Urinary bladder (tissue), 3 donors: ENCODE measurements at regions not wholly inside any gene's neighbourhood (a gene's known extent, or its start where the extent isn't known, plus 50 kb on each side); places are given as distances from the start of the nearest gene placed in this dataset.
"Not testable (repeated sequence)": the region's sequence is repeated elsewhere in the genome, so short reads cannot be mapped to it uniquely, and the experiment has no call there.

Experiments used
- DNase-seq: peaks from one replicate; pipeline ENCODE4 v3.0.0-alpha.2; 2015; ENCODE audit errors: extremely low spot score
- H3K27ac ChIP-seq: one replicate; pipeline ENCODE4 v1.5.1; 2013; ENCODE audit warnings: low read depth, mild to moderate bottlenecking, moderate library complexity
- H3K36me3 ChIP-seq: one replicate; pipeline ENCODE4 v1.6.1; 2013; ENCODE audit warnings: mild to moderate bottlenecking, moderate library complexity; ENCODE audit not compliant: insufficient read depth
- H3K4me1 ChIP-seq: one replicate; pipeline ENCODE4 v1.6.1; 2013; ENCODE audit warnings: mild to moderate bottlenecking, moderate library complexity; ENCODE audit not compliant: insufficient read depth
- H3K4me3 ChIP-seq: one replicate; pipeline ENCODE4 v1.5.1; 2013; ENCODE audit warnings: low read depth, low read length
- WGBS: extraction: QIAGEN DNeasy Blood & Tissue Kit; methylation state at CpG from one replicate; pipeline ENCODE4 v1.1.7; 2013; 5-methylcytosine and 5-hydroxymethylcytosine counted together
- donor health status: healthy with polysubstance abuse.
- donor health status: healthy.

DNA sequence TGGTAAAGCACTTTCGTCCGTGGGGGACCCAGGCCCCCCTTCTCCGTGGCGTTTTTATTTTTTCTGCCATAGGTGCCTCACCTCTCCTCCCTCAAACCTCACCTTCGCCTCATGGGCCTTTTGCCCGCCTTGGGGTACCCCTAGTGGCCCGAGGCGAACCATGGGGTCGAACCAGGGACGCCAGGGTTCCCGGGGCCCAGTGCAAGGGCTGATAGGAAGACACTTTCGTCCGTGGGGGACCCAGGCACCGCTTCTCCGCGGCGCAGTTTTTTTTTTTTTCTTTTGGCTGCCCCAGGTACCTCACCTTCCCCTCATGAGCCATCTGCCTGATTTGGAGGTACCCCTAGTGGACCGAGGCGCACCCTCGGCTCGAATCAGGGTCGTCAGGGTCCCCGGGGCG is 527.8 kb downstream of the FOXD4L4 start:
- not testable (repeated sequence) for H3K36me3 ChIP-seq, H3K27ac ChIP-seq, H3K4me3 ChIP-seq, DNase-seq, H3K4me1 ChIP-seq
- WGBS, result 88% methylated on average over 20 of the region's 24 CpGs

DNA sequence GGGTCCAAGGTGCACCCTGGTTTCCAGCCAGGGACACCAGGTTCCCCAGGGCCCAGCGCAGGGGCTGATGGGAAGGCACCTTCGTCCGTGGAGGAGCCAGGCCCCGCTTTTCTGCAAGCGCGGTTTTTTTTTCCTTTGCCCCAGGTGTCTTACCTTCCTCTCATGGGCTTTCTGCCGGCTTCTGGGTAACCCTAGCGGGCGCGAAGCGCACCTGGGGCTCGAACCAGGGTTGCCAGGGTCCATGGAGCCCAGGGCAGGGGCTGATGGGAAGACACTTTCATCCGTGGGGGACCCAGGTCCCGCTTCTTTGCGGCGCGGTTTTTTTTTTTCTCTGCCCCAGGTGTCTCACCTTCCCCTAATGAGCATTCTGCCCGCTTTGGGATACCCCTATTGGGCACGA is 529.3 kb downstream of the FOXD4L4 start:
- DNase-seq, result not testable (repeated sequence)

DNA sequence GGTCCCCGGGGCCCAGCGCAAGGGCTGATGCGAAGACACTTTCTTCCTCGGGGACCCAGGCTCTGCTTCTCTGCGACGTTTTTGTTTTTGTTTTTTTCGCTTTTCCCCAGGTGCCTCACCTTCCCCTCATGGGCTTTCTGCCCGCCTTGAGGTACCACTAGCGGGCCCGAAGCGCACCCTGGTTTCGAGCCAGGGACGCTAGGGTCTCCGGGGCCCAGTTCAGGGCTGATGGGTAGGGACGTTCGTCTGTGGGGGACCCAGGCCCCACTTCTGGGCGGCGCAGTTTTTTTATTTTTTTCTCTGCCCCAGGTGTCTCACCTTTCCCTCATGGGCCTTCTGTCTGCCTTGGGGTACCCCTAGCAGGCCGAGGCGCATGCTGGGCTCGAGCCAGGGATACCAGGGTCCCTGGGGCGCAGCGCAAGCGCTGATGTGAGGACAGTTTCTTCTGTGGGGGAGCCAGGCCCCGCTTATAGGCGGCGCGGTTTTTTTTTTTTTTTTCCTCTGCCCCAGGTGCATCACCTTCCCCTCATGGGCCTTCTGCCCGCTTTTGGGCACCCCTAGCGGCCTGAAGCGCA is 530.0 kb downstream of the FOXD4L4 start:
- H3K27ac ChIP-seq, H3K36me3 ChIP-seq, H3K4me1 ChIP-seq, H3K4me3 ChIP-seq, DNase-seq: not testable (repeated sequence)
- WGBS, result 38% methylated on average over 19 of the region's 31 CpGs

More for the DNA sequence above, 529.3 kb downstream of the FOXD4L4 start:
- H3K27ac ChIP-seq, H3K4me1 ChIP-seq, H3K4me3 ChIP-seq, H3K36me3 ChIP-seq: not testable (repeated sequence)
- 14% methylated on average over 13 of the region's 19 CpGs for WGBS

DNA sequence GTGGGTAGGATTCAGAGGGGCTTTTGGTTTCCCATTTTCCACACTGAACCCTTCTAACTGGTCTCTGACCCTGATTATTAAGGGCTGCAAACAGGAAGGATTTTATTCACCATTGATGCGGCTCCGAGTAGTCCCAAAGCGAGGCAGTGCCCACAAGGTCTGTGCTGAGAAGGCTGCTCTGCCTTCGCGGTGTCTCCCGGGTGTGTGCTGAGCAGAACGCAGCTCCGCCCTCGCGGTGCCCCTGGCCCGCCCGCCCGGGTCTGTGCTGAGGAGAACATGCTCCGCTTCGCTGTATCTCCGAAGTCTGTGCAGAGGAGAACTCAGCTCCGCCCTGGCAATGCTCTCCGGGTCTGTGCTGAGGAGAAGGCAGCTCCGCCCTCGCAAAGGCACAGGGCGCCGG is 530.7 kb downstream of the FOXD4L4 start:
- DNase-seq, H3K27ac ChIP-seq, H3K4me1 ChIP-seq, H3K4me3 ChIP-seq, H3K36me3 ChIP-seq: not testable (repeated sequence)
- 31% methylated on average over 13 of the region's 22 CpGs for WGBS

DNA sequence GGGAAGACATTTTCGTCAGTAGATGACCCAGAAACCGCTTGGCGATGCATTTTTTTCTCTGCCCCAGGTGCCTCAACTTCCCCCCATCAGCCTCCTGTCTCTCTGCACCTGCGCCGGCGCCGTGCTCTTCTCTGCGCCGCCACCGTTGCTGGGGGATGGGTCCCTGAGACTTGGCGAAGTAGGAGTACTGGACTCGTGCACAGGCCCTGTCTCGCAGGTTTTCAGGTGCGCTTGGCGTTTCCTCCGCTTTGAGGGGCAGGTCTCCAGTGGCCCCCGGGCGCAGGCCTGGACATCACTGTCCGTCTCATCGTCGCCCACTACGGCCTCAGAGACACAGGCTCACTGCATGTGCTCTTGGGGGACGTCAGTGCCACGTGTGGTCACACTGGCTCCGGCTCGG is 532.1 kb downstream of the FOXD4L4 start:
- H3K27ac ChIP-seq, H3K36me3 ChIP-seq, H3K4me1 ChIP-seq, DNase-seq, H3K4me3 ChIP-seq: not testable (repeated sequence)
- WGBS, result 45% methylated on average over 12 of the region's 26 CpGs

DNA sequence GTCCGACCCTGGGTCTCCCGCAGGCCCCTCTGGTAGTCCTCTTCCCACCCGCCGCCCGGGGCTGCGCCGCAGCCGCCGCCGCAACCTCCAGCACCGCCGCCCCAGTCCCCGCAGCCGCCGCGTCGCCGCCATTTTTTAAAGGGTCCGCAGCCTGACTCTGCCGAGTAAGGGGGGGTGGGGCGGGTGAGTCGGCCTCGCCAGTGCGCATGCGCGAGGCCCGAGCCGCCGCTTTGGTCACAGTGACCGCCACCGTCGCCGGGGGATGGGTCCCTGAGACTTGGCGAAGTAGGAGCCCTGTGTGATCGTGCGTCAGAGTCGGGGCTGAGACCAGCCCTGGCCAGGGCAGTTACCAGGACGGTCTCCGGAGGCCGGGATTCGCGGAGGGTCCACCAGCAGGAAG is 532.8 kb downstream of the FOXD4L4 start:
- not testable (repeated sequence) for H3K27ac ChIP-seq, H3K4me1 ChIP-seq, DNase-seq, H3K36me3 ChIP-seq, H3K4me3 ChIP-seq
- WGBS, result under 1% methylated on average over 36 of the region's 42 CpGs

DNA sequence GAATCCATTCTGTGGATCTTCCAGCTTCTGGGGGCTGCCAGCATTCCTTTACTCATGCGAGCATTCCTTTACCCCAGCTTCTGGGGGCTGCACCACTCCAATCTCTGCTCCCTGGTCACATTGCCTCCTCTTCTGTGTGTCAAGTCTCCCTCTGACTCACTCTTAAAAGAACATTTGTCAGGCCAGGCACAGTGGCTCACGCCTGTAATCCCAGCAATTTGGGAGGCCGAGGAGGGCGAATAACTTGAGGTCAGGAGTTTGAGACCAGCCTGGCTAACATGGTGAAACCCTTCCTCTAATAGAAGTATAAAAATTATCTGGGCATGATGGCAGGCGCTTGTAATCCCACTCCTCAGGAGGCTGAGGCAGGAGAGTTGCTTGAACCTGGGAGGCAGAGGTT is 541.9 kb downstream of the FOXD4L4 start:
- H3K4me3 ChIP-seq, H3K36me3 ChIP-seq, H3K4me1 ChIP-seq, DNase-seq, H3K27ac ChIP-seq: not testable (repeated sequence)
- 98% methylated on average over 4 of the region's 5 CpGs for WGBS
